AG04450 (cell line): ENCODE measurements at regions not wholly inside any gene's neighbourhood (a gene's known extent, or its start where the extent isn't known, plus 50 kb on each side); places are given as distances from the start of the nearest gene placed in this dataset.

ENCODE experiments used
- CTCF ChIA-PET: fragments of 300-600, 350-600 bp; formaldehyde crosslinking; extraction: SDS; loops from one replicate; lab custom pipeline; 2022; ENCODE audit warnings: antibody characterized with exemption, inconsistent platforms; lab: Charles Lee
- POLR2A ChIA-PET: fragments of 350-600 bp; formaldehyde crosslinking; extraction: SDS; loops from one replicate; lab custom pipeline; 2021; ENCODE audit warnings: antibody characterized with exemption, inconsistent platforms; lab: Yijun Ruan, JAX
- DNase-seq: peaks from one replicate; pipeline ENCODE4 v3.0.0-alpha.2; 2011; ENCODE audit warnings: low read depth, low spot score
- H3K27ac ChIP-seq: one replicate; pipeline ENCODE4 v1.5.1; 2012; ENCODE audit warnings: low read depth, low read length, control low read depth
- H3K27me3 ChIP-seq: one replicate; pipeline ENCODE4 v1.6.0; 2012; ENCODE audit warnings: low read length; ENCODE audit not compliant: control insufficient read depth, insufficient read depth
- H3K4me3 ChIP-seq: 2 replicates; pipeline ENCODE4 v1.5.1; 2011; ENCODE audit warnings: mild to moderate bottlenecking, low read depth, low read length, control low read depth
- H3K9me3 ChIP-seq: 2 replicates; pipeline ENCODE4 v1.5.1; 2012; ENCODE audit warnings: low read length; ENCODE audit not compliant: control insufficient read depth, insufficient read depth
- TF ChIP-seq, protein P1 (sequence below): IDR thresholded peaks from 2 replicates; pipeline ENCODE4 v1.5.1; 2011; ENCODE audit warnings: low read depth, low read length, control low read depth, inconsistent platforms

DNA sequence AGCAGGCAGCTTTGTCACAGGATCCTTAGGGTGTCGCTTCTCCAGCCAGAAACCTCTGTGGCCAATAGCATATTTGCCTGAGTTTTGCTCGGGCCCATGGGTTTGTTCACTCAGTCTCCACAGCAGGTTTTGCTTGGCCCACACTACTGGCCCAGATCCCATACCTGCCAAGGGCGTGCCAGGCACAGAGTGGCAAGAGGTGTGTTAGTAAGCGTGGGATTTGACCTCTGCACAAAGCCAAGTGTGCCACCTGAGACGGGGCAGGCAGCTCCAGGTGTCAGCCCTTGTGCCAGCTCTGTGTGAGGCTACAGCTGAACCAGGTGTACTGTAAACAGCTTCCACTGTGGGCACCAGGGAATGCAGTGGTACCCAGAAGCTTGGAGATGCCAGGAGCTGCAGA is 2003.0 kb downstream of the C4orf33 start:
- TF ChIP-seq, protein P1, sequence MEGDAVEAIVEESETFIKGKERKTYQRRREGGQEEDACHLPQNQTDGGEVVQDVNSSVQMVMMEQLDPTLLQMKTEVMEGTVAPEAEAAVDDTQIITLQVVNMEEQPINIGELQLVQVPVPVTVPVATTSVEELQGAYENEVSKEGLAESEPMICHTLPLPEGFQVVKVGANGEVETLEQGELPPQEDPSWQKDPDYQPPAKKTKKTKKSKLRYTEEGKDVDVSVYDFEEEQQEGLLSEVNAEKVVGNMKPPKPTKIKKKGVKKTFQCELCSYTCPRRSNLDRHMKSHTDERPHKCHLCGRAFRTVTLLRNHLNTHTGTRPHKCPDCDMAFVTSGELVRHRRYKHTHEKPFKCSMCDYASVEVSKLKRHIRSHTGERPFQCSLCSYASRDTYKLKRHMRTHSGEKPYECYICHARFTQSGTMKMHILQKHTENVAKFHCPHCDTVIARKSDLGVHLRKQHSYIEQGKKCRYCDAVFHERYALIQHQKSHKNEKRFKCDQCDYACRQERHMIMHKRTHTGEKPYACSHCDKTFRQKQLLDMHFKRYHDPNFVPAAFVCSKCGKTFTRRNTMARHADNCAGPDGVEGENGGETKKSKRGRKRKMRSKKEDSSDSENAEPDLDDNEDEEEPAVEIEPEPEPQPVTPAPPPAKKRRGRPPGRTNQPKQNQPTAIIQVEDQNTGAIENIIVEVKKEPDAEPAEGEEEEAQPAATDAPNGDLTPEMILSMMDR, result no peak
- no peaks in the 10 kb centered on the region for H3K27me3 ChIP-seq
- H3K4me3 ChIP-seq, result no peak overlapping the region
- DNase-seq, result no peak
- ChIA-PET POLR2A (no interaction called here), CTCF (interaction anchor here (0.7 kb wide), 1 partner anchor 74 kb away, joined by 3 read pairs; no protein-coding TSS in a partner anchor)
- H3K27ac ChIP-seq, result no peak overlapping the region
- peaks cover 22% of the 10 kb centered on the region for H3K9me3 ChIP-seq

DNA sequence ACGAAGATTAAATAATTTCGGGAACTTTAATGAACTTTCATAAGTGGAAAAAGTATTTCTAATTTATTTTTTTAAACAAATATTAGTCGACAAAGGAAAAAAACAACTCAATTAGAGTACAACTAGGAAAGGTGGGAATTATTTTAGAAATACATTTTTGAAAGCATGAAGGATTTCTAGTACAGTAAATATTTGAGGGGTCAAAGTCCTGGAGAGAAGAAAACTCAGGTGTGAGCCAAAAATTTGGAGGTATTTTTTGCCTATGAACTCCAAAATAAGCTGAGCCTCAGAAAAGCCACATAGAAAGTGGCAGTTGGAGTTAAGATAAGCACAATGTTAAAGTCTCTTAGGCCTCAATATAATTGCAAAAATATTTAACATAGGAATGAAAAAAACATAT is 2017.3 kb downstream of the C4orf33 start:
- POLR2A ChIA-PET, result no interaction called here
- CTCF ChIA-PET, result interaction anchor here (0.6 kb wide), 1 partner anchor 550 kb away, joined by 4 read pairs; no protein-coding TSS in a partner anchor
- DNase-seq, result no peak

DNA sequence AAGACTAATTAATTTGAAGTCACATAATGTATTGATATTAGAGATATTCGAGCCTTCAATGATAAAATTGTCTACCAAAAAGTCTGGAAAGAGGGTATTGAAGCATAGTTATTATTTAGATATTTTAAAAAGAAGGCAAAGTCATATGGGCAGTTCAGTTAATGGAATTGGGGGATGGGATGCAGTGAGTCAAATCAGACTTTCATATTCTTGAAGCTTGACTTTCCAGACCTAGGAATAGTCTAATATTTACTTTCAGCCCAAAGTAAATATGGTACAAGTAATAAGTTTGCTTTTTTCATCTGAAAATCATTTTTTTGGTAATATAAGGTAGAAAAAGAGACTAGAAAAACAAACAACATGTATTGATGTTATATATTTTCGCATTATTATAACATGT is 2017.8 kb downstream of the C4orf33 start:
- no peaks in the 10 kb centered on the region for H3K27me3 ChIP-seq
- TF ChIP-seq, protein P1, result no peak
- peaks cover 3% of the 10 kb centered on the region; the same call in 1 of the 2 replicates for H3K9me3 ChIP-seq
- POLR2A ChIA-PET, result no interaction called here
- no peak overlapping the region for H3K27ac ChIP-seq
- no peak overlapping the region for H3K4me3 ChIP-seq
- CTCF ChIA-PET, result interaction anchor here (0.6 kb wide), 1 partner anchor 550 kb away, joined by 4 read pairs; no protein-coding TSS in a partner anchor
- DNase-seq, result no peak

More for the DNA sequence above, 2017.3 kb downstream of the C4orf33 start:
- no peak overlapping the region for H3K4me3 ChIP-seq
- TF ChIP-seq, protein P1, result no peak
- H3K27me3 ChIP-seq, result no peaks in the 10 kb centered on the region
- no peak overlapping the region for H3K27ac ChIP-seq
- peaks cover 3% of the 10 kb centered on the region; the same call in 1 of the 2 replicates for H3K9me3 ChIP-seq

DNA sequence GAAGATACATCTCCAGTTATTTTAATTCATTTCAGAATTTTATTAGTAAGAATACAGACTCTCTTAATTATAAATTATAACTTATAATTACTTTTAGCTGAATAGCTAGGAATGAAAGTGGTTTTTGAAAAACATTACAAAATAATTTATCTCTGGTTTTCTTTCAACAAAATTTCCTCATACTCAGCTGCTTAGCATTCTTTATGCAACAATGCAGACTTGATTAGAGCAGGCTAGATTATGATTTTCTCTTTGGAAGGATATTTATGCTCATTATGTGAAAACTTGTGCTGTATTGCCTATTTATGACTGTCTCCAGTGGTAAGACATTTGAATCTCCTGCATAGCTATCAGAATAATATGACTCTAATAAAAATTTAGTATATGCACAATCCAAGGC is 2023.7 kb downstream of the C4orf33 start:
- Histone ChIP-seq H3K9me3 (no peaks in the 10 kb centered on the region), H3K4me3 (no peak overlapping the region), H3K27me3 (no peaks in the 10 kb centered on the region), H3K27ac (no peak overlapping the region)
- ChIA-PET CTCF (no interaction called here), POLR2A (no interaction called here)
- TF ChIP-seq, protein P1, result no peak
- DNase-seq, result no peak

DNA sequence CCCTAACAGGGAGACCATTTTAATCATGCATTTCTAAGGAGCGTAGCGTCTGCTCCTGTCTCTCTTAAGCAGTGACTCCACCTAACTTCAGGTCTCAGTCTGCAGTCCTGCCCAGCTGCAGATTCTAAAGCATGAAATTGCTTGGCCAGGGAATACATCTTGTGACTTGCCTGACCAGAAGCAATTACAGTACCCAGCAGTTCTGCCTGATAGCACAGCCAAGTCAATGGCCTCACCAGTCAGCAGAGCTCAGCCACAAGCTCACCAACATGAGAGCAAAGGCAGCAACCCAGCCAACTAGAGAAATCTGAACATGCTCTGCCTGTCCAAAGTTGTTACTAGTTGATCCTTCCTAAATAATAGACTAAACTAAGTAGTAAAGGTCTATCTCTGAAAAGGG is 2011.9 kb upstream of the PCDH10 start:
- Histone ChIP-seq H3K4me3 (no peak overlapping the region), H3K27ac (no peak overlapping the region), H3K9me3 (peaks cover 11% of the 10 kb centered on the region), H3K27me3 (no peaks in the 10 kb centered on the region)
- POLR2A ChIA-PET, result no interaction called here
- TF ChIP-seq, protein P1, result no peak
- CTCF ChIA-PET, result no interaction called here
- DNase-seq, result no peak
